Mammary epithelial cell (primary cell): ENCODE measurements at regions not wholly inside any gene's neighbourhood (a gene's known extent, or its start where the extent isn't known, plus 50 kb on each side); places are given as distances from the start of the nearest gene placed in this dataset.
"Not testable (repeated sequence)": the region's sequence is repeated elsewhere in the genome, so short reads cannot be mapped to it uniquely, and the experiment has no call there.

Experiments used
- CTCF ChIP-seq, 2 donors: IDR thresholded peaks in 1 of 2; conservative IDR thresholded peaks in 1 of 2; 2 replicates each; pipeline ENCODE4 v1.5.1; 2011 to 2012; ENCODE audit warnings: inconsistent platforms in 2 of 2, low read length in 2 of 2, mild to moderate bottlenecking in 2 of 2, control low read depth in 1 of 2, low read depth in 1 of 2; ENCODE audit not compliant: insufficient read depth in 1 of 2; ENCODE audit errors: extremely low read depth in 1 of 2
- EZH2 ChIP-seq: IDR thresholded peaks from 2 replicates; pipeline ENCODE4 v1.6.1; 2012; ENCODE audit warnings: low read length, inconsistent platforms, borderline replicate concordance

GRCh38 chrX:45546697-45547096 lies 346.0 kb upstream of the DIPK2B start:
- TF ChIP-seq CTCF (conservative IDR thresholded peaks at IDR 0.05 in 1 of 2, IDR thresholded peaks at IDR 0.05 in 1 of 2; ENCODE audit: extremely low read depth in 1 of 2, insufficient read depth in 1 of 2, low read depth in 1 of 2, low read length in 2 of 2); EZH2: not testable (repeated sequence)
